NB4 (cell line): ENCODE measurements at regions not wholly inside any gene's neighbourhood (a gene's known extent, or its start where the extent isn't known, plus 50 kb on each side); places are given as distances from the start of the nearest gene placed in this dataset.

Source experiments
- MYC ChIP-seq: IDR thresholded peaks from 2 replicates; pipeline ENCODE4 v1.6.1; 2011; ENCODE audit warnings: low read depth, low read length
- POLR2A ChIP-seq: IDR thresholded peaks from 2 replicates; pipeline ENCODE4 v1.6.1; 2011; ENCODE audit warnings: mild to moderate bottlenecking; ENCODE audit not compliant: insufficient read length; ENCODE audit errors: extremely low read depth
- TF ChIP-seq, protein P1 (sequence below): IDR thresholded peaks from one replicate; pipeline ENCODE4 v1.5.1; 2012; ENCODE audit warnings: low read depth, low read length

DNA sequence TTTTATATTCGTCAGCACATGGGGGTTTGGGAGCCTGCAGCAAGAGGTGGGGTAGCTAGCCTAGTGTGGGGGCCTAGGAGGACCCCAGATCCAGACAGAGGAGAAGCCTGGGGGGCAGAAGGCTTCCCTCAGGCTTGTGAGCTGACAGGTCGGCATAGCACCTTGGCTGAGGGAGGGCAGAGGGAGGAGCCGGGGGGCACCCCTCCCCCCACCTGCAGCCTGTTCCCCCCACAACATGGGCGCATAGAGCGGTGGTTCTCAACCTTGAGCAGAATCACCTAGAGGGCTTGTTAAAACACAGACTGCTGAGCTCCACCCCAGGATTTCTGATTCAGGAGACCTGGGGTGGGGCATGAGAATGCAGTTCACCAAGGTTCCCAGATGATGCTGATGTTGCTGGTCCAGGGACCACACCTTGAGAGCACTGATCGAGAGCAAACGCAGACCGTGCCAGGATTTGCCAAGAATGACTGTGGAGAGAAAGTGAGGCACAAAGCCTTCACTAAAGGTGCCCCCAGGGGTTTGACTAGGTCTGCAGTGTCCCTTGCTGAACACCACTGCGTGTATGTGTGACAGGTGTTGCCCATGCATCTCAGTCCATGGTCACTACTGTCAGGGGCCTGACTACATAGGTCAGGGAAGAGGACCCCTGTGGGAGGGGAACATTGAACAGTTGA, 163.3 kb downstream of the MACROH2A1 start:
- TF ChIP-seq, protein P1, sequence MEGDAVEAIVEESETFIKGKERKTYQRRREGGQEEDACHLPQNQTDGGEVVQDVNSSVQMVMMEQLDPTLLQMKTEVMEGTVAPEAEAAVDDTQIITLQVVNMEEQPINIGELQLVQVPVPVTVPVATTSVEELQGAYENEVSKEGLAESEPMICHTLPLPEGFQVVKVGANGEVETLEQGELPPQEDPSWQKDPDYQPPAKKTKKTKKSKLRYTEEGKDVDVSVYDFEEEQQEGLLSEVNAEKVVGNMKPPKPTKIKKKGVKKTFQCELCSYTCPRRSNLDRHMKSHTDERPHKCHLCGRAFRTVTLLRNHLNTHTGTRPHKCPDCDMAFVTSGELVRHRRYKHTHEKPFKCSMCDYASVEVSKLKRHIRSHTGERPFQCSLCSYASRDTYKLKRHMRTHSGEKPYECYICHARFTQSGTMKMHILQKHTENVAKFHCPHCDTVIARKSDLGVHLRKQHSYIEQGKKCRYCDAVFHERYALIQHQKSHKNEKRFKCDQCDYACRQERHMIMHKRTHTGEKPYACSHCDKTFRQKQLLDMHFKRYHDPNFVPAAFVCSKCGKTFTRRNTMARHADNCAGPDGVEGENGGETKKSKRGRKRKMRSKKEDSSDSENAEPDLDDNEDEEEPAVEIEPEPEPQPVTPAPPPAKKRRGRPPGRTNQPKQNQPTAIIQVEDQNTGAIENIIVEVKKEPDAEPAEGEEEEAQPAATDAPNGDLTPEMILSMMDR = no peak
- TF ChIP-seq POLR2A = no peak
- TF ChIP-seq MYC = no peak
